GM12878 (cell line): ENCODE measurements at regions not wholly inside any gene's neighbourhood (a gene's known extent, or its start where the extent isn't known, plus 50 kb on each side); places are given as distances from the start of the nearest gene placed in this dataset.

ENCODE experiments used
- ATAC-seq: fragments of 200-7000 bp; cut with Tn5 transposase; 3 replicates; pipeline ENCODE4 v1.9.1; 2020; ENCODE audit warnings: mild to moderate bottlenecking, moderate library complexity
- BruUV-seq: library from RNA; stranded (reverse); fragments of 400-500 nt; replicated peaks from 2 replicates; lab custom pipeline; 2021; lab: Mats Ljungman, UMichigan
- CTCF ChIA-PET: fragments of 300-600 bp; sonication (Branson Sonifier 250); formaldehyde crosslinking; extraction: SDS; loops from one replicate; lab custom pipeline; 2021; ENCODE audit warnings: inconsistent platforms; lab: Yijun Ruan, JAX
- POLR2A ChIA-PET: fragments of 350-600 bp; formaldehyde crosslinking; extraction: SDS; loops from one replicate; lab custom pipeline; 2021; ENCODE audit warnings: inconsistent platforms; lab: Charles Lee
- RAD21 ChIA-PET: fragments of 300-600 bp; sonication (Branson Sonifier 250); formaldehyde crosslinking; loops from one replicate; lab custom pipeline; 2023; ENCODE audit warnings: antibody characterized with exemption; ENCODE audit not compliant: unreplicated experiment; lab: Charles Lee
- SMC1A ChIA-PET: fragments of 300-600 bp; sonication (Branson Sonifier 250); formaldehyde crosslinking; loops from one replicate; lab custom pipeline; 2023; ENCODE audit not compliant: unreplicated experiment, uncharacterized antibody; lab: Charles Lee
- DNase-seq: peaks from one replicate; pipeline ENCODE4 v3.0.0-alpha.2; 2011; ENCODE audit warnings: low read depth, low spot score
- FAIRE-seq: peaks from 3 replicates; lab custom pipeline; 2011; peaks lifted over from hg19 to GRCh38; lab: Jason Lieb, UNC
- H2AFZ ChIP-seq: 2 replicates; pipeline ENCODE4 v1.6.0; 2011; ENCODE audit warnings: low read depth, low read length, control low read depth; ENCODE audit not compliant: control insufficient read depth
- H3K27ac ChIP-seq: 2 replicates; pipeline ENCODE4 v1.5.1; 2011; ENCODE audit warnings: control low read depth; ENCODE audit not compliant: control insufficient read depth, insufficient read depth
- H3K27me3 ChIP-seq, 2 experiments: replicated peaks in 1 of 2; 2 replicates each; pipeline versions ENCODE4 v1.6.0 to v1.6.1; 2011; ENCODE audit warnings: low read length in 1 of 2; ENCODE audit not compliant: control insufficient read depth in 2 of 2, insufficient read depth in 2 of 2
- H3K36me3 ChIP-seq, 2 experiments: 2 replicates each; pipeline ENCODE4 v1.5.1; 2011; ENCODE audit warnings: low read length in 1 of 2; ENCODE audit not compliant: control insufficient read depth in 2 of 2, insufficient read depth in 2 of 2
- H3K4me1 ChIP-seq: 2 replicates; pipeline ENCODE4 v1.6.1; 2011; ENCODE audit warnings: mild to moderate bottlenecking, low read length, moderate library complexity, mixed read lengths; ENCODE audit not compliant: control insufficient read depth, insufficient read depth
- H3K4me2 ChIP-seq: 2 replicates; pipeline ENCODE4 v1.6.0; 2011; ENCODE audit warnings: control low read depth; ENCODE audit not compliant: control insufficient read depth, insufficient read depth
- H3K4me3 ChIP-seq: fragments of 200-600 bp; sonication (generic); 2 replicates; pipeline ENCODE4 v1.5.1; 2016
- H3K79me2 ChIP-seq: 2 replicates; pipeline ENCODE4 v1.6.0; 2011; ENCODE audit warnings: low read length; ENCODE audit not compliant: control insufficient read depth, insufficient read depth
- H3K9ac ChIP-seq: 2 replicates; pipeline ENCODE4 v1.8.0; 2011; ENCODE audit warnings: low read length, control low read depth, mixed read lengths; ENCODE audit not compliant: control insufficient read depth, insufficient read depth
- H3K9me3 ChIP-seq: replicated peaks from 3 replicates; pipeline ENCODE4 v1.5.1; 2011; ENCODE audit warnings: mild to moderate bottlenecking, low read length; ENCODE audit not compliant: control insufficient read depth, insufficient read depth
- H4K20me1 ChIP-seq: 2 replicates; pipeline ENCODE4 v1.6.0; 2011; ENCODE audit not compliant: control insufficient read depth, insufficient read depth
- EED ChIP-seq: sonication (generic); IDR thresholded peaks from 2 replicates; pipeline ENCODE4 v1.6.1; 2016; ENCODE audit warnings: antibody characterized with exemption, low read depth
- EP300 ChIP-seq, 2 experiments: fragments of 150-350 bp in 1 of 2; IDR thresholded peaks; 2 replicates each; pipeline ENCODE4 v1.6.1; 2011 to 2012; ENCODE audit warnings: low read depth in 2 of 2, low read length in 2 of 2, borderline replicate concordance in 1 of 2, improper control_type of control experiment in 1 of 2, inconsistent platforms in 1 of 2; ENCODE audit not compliant: control insufficient read depth in 1 of 2
- ETV6 ChIP-seq, 2 experiments: fragments of 450-650 bp in 1 of 2; IDR thresholded peaks in 1 of 2; conservative IDR thresholded peaks in 1 of 2; 2 replicates each; pipeline ENCODE4 v1.6.1; 2014; ENCODE audit warnings: antibody characterized with exemption in 1 of 2, borderline replicate concordance in 1 of 2, low read depth in 1 of 2, mild to moderate bottlenecking in 1 of 2, moderate library complexity in 1 of 2
- GATAD2B ChIP-seq: fragments of 450-650 bp; conservative IDR thresholded peaks from 2 replicates; pipeline ENCODE4 v1.6.1; 2017; ENCODE audit warnings: low read depth, mild to moderate bottlenecking, moderate library complexity
- JUNB ChIP-seq: IDR thresholded peaks from 2 replicates; pipeline ENCODE4 v1.6.1; 2016; ENCODE audit warnings: antibody characterized with exemption, mild to moderate bottlenecking
- KAT2A ChIP-seq: conservative IDR thresholded peaks from 2 replicates; pipeline ENCODE4 v1.6.1; 2011; ENCODE audit warnings: low read depth, low read length; ENCODE audit not compliant: control insufficient read depth
- PAX8 ChIP-seq: fragments of 450-650 bp; IDR thresholded peaks from 2 replicates; pipeline ENCODE4 v1.6.1; 2017; ENCODE audit warnings: mild to moderate bottlenecking, moderate library complexity
- PBX3 ChIP-seq: IDR thresholded peaks from 2 replicates; pipeline ENCODE4 v1.6.1; 2011; ENCODE audit warnings: mild to moderate bottlenecking, low read depth, low read length, moderate library complexity; ENCODE audit not compliant: insufficient replicate concordance
- RCOR1 ChIP-seq: conservative IDR thresholded peaks from 2 replicates; pipeline ENCODE4 v1.6.1; 2012; ENCODE audit warnings: low read depth, low read length, improper control_type of control experiment
- SP1 ChIP-seq: IDR thresholded peaks from one replicate; pipeline ENCODE4 v1.6.1; 2011; ENCODE audit warnings: low read depth, low read length
- SREBF1 ChIP-seq: IDR thresholded peaks from 2 replicates; pipeline ENCODE4 v1.6.1; 2012; ENCODE audit warnings: mild to moderate bottlenecking, low read length
- SREBF2 ChIP-seq: IDR thresholded peaks from 2 replicates; pipeline ENCODE4 v1.6.1; 2012; ENCODE audit warnings: mild to moderate bottlenecking, low read length
- TBL1XR1 ChIP-seq: IDR thresholded peaks from 2 replicates; pipeline ENCODE4 v1.6.1; 2012; ENCODE audit warnings: low read depth, low read length, improper control_type of control experiment
- WGBS: methylation state at CpG from one replicate; pipeline ENCODE4 v1.1.6; 2016; ENCODE audit warnings: low lambda C conversion rate; ENCODE audit not compliant: insufficient replicate concordance, insufficient coverage; ENCODE audit errors: missing lambda C conversion rate; 5-methylcytosine and 5-hydroxymethylcytosine counted together
- in situ Hi-C: fragments of 300-500 bp; cut with MboI; formaldehyde crosslinking; loops from 9 replicates; pipeline ENCODE4 v1.14.3; 2018; ENCODE audit warnings: mixed read lengths
- intact Hi-C: fragments of 100-400 bp; cut with micrococcal nuclease; formaldehyde crosslinking; loops from one replicate; pipeline ENCODE4 v1.14.2; 2022; ENCODE audit not compliant: unreplicated experiment
- TF ChIP-seq, protein P1 (sequence below): fragments of 150-350 bp; IDR thresholded peaks from 2 replicates; pipeline ENCODE4 v1.6.1; 2016; ENCODE audit warnings: low read depth, low read length
- TF ChIP-seq, protein P2 (sequence below): fragments of 450-650 bp; IDR thresholded peaks from 2 replicates; pipeline ENCODE4 v1.6.1; 2017; ENCODE audit warnings: mild to moderate bottlenecking
- TF ChIP-seq, protein P3 (sequence below): fragments of 450-650 bp; conservative IDR thresholded peaks from 2 replicates; pipeline ENCODE4 v1.6.1; 2017; ENCODE audit warnings: mild to moderate bottlenecking, moderate library complexity

GRCh38 chr15:96690733-96691132 lies 360.2 kb downstream of the NR2F2 start:
- no peak overlapping the region for H3K9ac ChIP-seq
- H3K27me3 ChIP-seq = no peaks in the 10 kb centered on the region
- no peak for ATAC-seq
- SMC1A ChIA-PET = interaction anchor here (0.7 to 1.0 kb wide), 2 partner anchors 205 to 295 kb away, joined by 3 read pairs; no protein-coding TSS in a partner anchor
- in situ Hi-C loops (no loop called here), intact Hi-C loops (no loop called here)
- FAIRE-seq = no peak
- no peaks in the 10 kb centered on the region for H4K20me1 ChIP-seq
- CTCF ChIA-PET = no interaction called here
- 0% methylated on average over 3 of the region's 3 CpGs for WGBS
- RAD21 ChIA-PET = no interaction called here
- H3K9me3 ChIP-seq = no peaks in the 10 kb centered on the region
- H3K79me2 ChIP-seq = no peaks in the 10 kb centered on the region
- TF ChIP-seq, protein P1, sequence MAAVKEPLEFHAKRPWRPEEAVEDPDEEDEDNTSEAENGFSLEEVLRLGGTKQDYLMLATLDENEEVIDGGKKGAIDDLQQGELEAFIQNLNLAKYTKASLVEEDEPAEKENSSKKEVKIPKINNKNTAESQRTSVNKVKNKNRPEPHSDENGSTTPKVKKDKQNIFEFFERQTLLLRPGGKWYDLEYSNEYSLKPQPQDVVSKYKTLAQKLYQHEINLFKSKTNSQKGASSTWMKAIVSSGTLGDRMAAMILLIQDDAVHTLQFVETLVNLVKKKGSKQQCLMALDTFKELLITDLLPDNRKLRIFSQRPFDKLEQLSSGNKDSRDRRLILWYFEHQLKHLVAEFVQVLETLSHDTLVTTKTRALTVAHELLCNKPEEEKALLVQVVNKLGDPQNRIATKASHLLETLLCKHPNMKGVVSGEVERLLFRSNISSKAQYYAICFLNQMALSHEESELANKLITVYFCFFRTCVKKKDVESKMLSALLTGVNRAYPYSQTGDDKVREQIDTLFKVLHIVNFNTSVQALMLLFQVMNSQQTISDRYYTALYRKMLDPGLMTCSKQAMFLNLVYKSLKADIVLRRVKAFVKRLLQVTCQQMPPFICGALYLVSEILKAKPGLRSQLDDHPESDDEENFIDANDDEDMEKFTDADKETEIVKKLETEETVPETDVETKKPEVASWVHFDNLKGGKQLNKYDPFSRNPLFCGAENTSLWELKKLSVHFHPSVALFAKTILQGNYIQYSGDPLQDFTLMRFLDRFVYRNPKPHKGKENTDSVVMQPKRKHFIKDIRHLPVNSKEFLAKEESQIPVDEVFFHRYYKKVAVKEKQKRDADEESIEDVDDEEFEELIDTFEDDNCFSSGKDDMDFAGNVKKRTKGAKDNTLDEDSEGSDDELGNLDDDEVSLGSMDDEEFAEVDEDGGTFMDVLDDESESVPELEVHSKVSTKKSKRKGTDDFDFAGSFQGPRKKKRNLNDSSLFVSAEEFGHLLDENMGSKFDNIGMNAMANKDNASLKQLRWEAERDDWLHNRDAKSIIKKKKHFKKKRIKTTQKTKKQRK = no peak
- TF ChIP-seq, protein P2, sequence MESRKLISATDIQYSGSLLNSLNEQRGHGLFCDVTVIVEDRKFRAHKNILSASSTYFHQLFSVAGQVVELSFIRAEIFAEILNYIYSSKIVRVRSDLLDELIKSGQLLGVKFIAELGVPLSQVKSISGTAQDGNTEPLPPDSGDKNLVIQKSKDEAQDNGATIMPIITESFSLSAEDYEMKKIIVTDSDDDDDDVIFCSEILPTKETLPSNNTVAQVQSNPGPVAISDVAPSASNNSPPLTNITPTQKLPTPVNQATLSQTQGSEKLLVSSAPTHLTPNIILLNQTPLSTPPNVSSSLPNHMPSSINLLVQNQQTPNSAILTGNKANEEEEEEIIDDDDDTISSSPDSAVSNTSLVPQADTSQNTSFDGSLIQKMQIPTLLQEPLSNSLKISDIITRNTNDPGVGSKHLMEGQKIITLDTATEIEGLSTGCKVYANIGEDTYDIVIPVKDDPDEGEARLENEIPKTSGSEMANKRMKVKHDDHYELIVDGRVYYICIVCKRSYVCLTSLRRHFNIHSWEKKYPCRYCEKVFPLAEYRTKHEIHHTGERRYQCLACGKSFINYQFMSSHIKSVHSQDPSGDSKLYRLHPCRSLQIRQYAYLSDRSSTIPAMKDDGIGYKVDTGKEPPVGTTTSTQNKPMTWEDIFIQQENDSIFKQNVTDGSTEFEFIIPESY = no peak
- TF ChIP-seq RCOR1 (no peak), PAX8 (no peak), GATAD2B (no peak), SREBF1 (no peak), PBX3 (no peak), KAT2A (no peak), TBL1XR1 (no peak), EP300 (IDR thresholded peaks at IDR 0.05; ENCODE audit: borderline replicate concordance in 1 of 2, control insufficient read depth in 1 of 2, low read depth in 2 of 2, low read length in 2 of 2) (no peak), JUNB (no peak), ETV6 (conservative IDR thresholded peaks at IDR 0.05 in 1 of 2, IDR thresholded peaks at IDR 0.05 in 1 of 2; ENCODE audit: borderline replicate concordance in 1 of 2, low read depth in 1 of 2) (no peak), EED (no peak), SP1 (no peak), SREBF2 (no peak)
- TF ChIP-seq, protein P3, sequence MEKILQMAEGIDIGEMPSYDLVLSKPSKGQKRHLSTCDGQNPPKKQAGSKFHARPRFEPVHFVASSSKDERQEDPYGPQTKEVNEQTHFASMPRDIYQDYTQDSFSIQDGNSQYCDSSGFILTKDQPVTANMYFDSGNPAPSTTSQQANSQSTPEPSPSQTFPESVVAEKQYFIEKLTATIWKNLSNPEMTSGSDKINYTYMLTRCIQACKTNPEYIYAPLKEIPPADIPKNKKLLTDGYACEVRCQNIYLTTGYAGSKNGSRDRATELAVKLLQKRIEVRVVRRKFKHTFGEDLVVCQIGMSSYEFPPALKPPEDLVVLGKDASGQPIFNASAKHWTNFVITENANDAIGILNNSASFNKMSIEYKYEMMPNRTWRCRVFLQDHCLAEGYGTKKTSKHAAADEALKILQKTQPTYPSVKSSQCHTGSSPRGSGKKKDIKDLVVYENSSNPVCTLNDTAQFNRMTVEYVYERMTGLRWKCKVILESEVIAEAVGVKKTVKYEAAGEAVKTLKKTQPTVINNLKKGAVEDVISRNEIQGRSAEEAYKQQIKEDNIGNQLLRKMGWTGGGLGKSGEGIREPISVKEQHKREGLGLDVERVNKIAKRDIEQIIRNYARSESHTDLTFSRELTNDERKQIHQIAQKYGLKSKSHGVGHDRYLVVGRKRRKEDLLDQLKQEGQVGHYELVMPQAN = no peak
- H3K27ac ChIP-seq = no peak overlapping the region
- no TSS peak for BruUV-seq
- POLR2A ChIA-PET = no interaction called here
- H3K4me2 ChIP-seq = no peak overlapping the region
- no peak overlapping the region for H2AFZ ChIP-seq
- no peaks in the 10 kb centered on the region for H3K36me3 ChIP-seq
- DNase-seq = no peak
- H3K4me1 ChIP-seq = no peaks in the 10 kb centered on the region
- no peak overlapping the region for H3K4me3 ChIP-seq
